ENCODE measurements at regions not wholly inside any gene's neighbourhood (a gene's known extent, or its start where the extent isn't known, plus 50 kb on each side); places are given as distances from the start of the nearest gene placed in this dataset.

GRCh38 chr6:94130478-94130877 is 711.1 kb upstream of the EPHA7 start:
- Histone ChIP-seq H3K4me1 (ENCODE audit: control insufficient read depth in 4 of 4, insufficient read depth in 4 of 4, low read length in 3 of 4) (no peaks in the 10 kb centered on the region), H3K4me3 (ENCODE audit: low read depth in 1 of 3, low read length in 3 of 3) (no peak overlapping the region), H3K9me3 (ENCODE audit: control insufficient read depth in 4 of 4, low read length in 3 of 4) (no peaks in the 10 kb centered on the region), H3K27me3 (ENCODE audit: control insufficient read depth in 4 of 4, insufficient read depth in 4 of 4, low read length in 3 of 4) (no peaks in the 10 kb centered on the region), H3K9ac (ENCODE audit: low read depth in 1 of 2, low read length in 2 of 2) (no peak overlapping the region), H3K27ac (ENCODE audit: low read depth in 1 of 2, low read length in 2 of 2) (no peak overlapping the region), H3K36me3 (ENCODE audit: control insufficient read depth in 4 of 4, insufficient read depth in 3 of 4, low read depth in 1 of 4, low read length in 3 of 4) (no peaks in the 10 kb centered on the region)
- TF ChIP-seq CTCF (IDR thresholded peaks at IDR 0.05; ENCODE audit: low read depth, low read length, missing input control) (no peak), HNF4G (IDR thresholded peaks at IDR 0.05) (no peak), RXRA (IDR thresholded peaks at IDR 0.05) (no peak), HNF4A (conservative IDR thresholded peaks at IDR 0.05) (no peak), YY1 (IDR thresholded peaks at IDR 0.05) (no peak), RAD21 (IDR thresholded peaks at IDR 0.05) (no peak), REST (IDR thresholded peaks at IDR 0.05) (no peak), SP1 (IDR thresholded peaks at IDR 0.05) (no peak), NR2F2 (IDR thresholded peaks at IDR 0.05) (no peak), MAX (IDR thresholded peaks at IDR 0.05) (no peak), ZBTB33 (IDR thresholded peaks at IDR 0.05) (no peak), TAF1 (conservative IDR thresholded peaks at IDR 0.05) (no peak), FOXA1 (IDR thresholded peaks at IDR 0.05) (no peak)
- no peak for DNase-seq (ENCODE audit: low spot score)
- WGBS: 27% methylated on average over 1 of the region's 1 CpG

- TF ChIP-seq HNF4G (IDR thresholded peaks at IDR 0.05) (no peak), GABPA (IDR thresholded peaks at IDR 0.05 in 1 of 2, conservative IDR thresholded peaks at IDR 0.05 in 1 of 2) (no peak), MAX (IDR thresholded peaks at IDR 0.05) (no peak), REST (IDR thresholded peaks at IDR 0.05) (no peak), ATF3 (IDR thresholded peaks at IDR 0.05) (no peak)
- no peak for DNase-seq (ENCODE audit: low spot score)
- no peak overlapping the region for H3K4me3 ChIP-seq (ENCODE audit: low read depth in 1 of 3, low read length in 3 of 3)
- no peak overlapping the region for H3K27ac ChIP-seq (ENCODE audit: low read depth in 1 of 2, low read length in 2 of 2)
- H3K4me1 ChIP-seq (ENCODE audit: control insufficient read depth in 4 of 4, insufficient read depth in 4 of 4, low read length in 3 of 4): no peaks in the 10 kb centered on the region
- no peaks in the 10 kb centered on the region for H3K27me3 ChIP-seq (ENCODE audit: control insufficient read depth in 4 of 4, insufficient read depth in 4 of 4, low read length in 3 of 4)
- H3K9me3 ChIP-seq (ENCODE audit: control insufficient read depth in 4 of 4, low read length in 3 of 4): no peaks in the 10 kb centered on the region
- H3K36me3 ChIP-seq (ENCODE audit: control insufficient read depth in 4 of 4, insufficient read depth in 3 of 4, low read depth in 1 of 4, low read length in 3 of 4): no peaks in the 10 kb centered on the region
- no peak overlapping the region for H3K9ac ChIP-seq (ENCODE audit: low read depth in 1 of 2, low read length in 2 of 2)
Observed at GRCh38 chr6:94129926-94130325, 710.6 kb upstream of the EPHA7 start.
